Right lobe of liver (tissue), 4 donors: ENCODE measurements at regions not wholly inside any gene's neighbourhood (a gene's known extent, or its start where the extent isn't known, plus 50 kb on each side); places are given as distances from the start of the nearest gene placed in this dataset.

ENCODE experiments used
- CTCF ChIP-seq, 4 donors: fragments of 200-600 bp in 3 of 4; fragments of 450-650 bp in 1 of 4; IDR thresholded peaks; one replicate each; pipeline versions ENCODE4 v1.5.1 to v1.8.0; 2016 to 2022; ENCODE audit warnings: antibody characterized with exemption in 4 of 4, mild to moderate bottlenecking in 2 of 4
- POLR2A ChIP-seq: fragments of 450-650 bp; IDR thresholded peaks from one replicate; pipeline ENCODE4 v1.6.1; 2017; ENCODE audit warnings: antibody characterized with exemption, mild to moderate bottlenecking
- donor health status: DM: no; HTN: no; CAD: no.
- donor health status: DM: no; HTN: no; CAD: no.
- donor health status: DM: no; HTN: yes; CAD: no.

- no peak for TF ChIP-seq CTCF (IDR thresholded peaks at IDR 0.05)
- TF ChIP-seq POLR2A = no peak
Observed at GRCh38 chr5:143946837-143947236, 134.9 kb downstream of the HMHB1 start.
